ENCODE measurements at regions not wholly inside any gene's neighbourhood (a gene's known extent, or its start where the extent isn't known, plus 50 kb on each side); places are given as distances from the start of the nearest gene placed in this dataset.

DNA sequence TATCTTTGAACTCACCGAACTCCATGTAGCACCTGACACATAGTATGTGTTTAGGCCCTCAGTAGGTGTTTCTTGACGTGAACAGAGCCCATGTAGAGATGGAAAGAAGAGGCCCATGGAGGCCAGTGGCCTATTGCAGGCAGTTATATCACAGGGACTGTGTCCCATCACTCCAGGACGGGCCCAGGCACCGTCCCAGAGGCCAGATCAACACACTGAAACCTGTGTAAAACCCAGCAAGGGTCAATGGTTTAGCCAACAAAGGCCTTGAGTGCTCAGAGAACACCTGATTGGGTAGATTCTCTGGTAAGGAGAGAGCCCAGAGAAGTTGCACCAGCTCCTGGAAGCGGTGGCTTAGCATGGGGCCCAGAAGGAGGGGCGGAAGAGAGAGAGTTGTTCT lies 82.8 kb downstream of the INHBB start:
- no peak for DNase-seq

DNA sequence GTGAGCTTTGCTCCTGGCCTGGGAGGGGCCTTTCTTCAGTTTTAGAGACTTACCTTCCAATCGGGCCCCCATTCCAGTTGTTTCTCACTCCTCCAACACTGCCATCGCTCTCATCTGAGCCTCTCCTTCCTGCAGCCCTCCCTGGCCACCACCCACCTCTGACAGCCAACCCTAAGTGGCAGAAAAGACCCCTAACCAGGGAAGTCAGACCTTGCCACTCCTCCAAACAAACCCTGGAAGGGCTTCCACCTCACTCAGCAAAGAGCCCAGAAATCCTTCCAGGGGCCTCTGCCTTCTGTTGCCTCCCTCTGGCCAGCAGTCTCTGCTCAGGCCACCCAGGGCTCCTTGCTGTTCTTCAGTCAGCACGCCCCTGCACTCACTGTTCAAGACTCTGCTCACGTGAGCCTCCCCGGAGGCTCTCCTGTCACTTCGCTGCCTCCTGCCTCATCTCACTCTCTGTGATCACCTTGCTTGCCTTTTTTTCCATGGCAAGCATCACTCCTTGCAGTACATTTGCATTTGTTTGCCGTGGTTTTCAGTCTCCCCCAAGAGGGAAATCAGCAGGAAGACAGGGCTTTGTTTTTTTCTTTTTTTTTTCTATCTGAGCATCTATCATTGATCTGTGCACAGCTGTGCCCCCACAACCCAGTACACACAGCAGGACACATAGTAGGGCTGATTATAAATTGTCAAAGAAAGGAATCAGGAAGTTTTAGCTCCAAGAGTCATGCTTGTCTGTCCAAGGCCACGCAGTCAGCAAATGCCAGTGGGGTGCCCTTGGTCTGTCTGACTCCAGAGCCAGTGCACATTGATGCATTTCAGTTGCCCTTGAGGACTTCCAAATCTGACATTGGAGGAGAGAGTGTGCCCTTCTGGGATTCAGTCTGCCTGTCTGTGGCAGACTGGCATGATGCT lies 83.9 kb downstream of the INHBB start:
- DNase-seq: no peak

DNA sequence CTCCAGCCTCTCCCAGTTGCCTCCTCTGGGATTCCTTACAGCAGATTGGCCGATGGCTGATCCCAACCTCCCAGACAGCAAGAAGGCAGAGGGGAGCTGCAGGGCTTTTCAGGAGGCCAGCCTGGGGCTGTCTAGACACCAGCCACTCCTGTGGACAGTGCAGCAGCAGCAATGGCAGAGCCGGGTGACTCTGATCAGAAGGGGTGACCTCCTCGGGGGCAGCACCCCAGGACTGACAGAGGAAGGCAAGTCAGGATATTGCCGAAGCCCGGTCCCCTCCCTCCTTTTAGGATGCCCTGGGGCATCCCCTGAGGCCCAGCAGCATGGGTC lies 84.5 kb downstream of the INHBB start:
- DNase-seq: no peak

DNA sequence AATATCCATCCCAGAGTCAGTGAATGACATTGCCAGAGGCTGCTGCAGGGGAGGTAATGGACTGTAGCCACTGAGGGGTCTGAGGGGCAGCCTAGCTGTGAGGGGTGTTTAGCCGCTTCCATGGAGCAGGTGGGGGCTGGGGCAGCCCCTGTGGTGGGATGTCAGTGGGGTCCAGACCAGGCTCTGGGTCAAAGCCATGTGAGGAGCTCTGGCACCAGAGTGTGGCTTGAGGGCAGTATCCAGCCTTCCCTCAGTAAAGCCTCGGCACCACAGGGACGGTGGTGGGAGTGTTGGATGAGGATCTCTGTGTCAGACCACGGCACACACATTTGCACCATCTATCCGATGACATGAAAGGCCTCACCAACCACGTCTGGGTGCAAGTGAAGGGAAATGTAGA lies 85.0 kb downstream of the INHBB start:
- no peak for DNase-seq

DNA sequence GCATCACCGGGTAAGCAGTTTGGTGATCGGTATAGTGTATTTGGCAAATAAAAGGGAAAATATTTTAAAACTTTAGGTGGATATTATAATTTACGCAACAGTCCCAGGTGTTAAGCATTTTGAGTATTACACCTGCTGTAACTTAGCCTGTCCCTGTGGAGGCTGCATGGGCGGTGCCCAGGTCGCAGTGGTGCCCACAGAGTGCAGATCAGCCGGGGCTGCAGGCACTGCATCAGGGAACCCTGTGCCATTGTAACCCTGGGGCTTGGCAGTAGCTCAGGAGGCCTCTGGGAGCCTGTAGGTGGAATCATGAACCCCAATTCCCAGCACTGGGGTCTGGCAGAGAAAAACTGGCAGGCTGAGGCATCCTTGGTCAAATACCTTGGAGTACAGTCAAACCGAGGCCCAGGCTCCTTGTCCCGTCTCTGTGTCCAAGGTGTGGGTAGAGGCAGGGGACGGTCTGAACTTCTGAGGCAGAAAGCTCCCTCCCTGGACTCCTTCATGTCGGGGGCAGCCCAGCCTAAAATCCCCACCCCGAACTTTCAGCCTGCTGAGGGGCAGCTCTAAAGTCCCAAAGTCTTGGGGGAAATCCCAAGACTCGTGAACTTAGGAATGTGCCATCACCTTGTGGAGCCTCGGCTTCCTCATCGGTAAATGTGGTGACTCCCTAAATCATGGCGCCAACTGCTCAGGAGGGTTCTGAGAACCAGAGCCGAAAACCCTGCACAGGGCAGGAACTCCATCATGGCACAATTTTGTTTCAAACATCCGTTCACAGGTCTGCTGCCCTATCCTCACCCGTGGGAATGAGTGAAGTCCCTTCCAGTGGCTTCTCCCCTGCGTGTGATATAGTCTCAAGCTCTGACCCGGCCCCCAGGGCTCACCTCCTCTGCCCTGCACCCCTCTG lies 85.7 kb downstream of the INHBB start:
- DNase-seq: no peak

DNA sequence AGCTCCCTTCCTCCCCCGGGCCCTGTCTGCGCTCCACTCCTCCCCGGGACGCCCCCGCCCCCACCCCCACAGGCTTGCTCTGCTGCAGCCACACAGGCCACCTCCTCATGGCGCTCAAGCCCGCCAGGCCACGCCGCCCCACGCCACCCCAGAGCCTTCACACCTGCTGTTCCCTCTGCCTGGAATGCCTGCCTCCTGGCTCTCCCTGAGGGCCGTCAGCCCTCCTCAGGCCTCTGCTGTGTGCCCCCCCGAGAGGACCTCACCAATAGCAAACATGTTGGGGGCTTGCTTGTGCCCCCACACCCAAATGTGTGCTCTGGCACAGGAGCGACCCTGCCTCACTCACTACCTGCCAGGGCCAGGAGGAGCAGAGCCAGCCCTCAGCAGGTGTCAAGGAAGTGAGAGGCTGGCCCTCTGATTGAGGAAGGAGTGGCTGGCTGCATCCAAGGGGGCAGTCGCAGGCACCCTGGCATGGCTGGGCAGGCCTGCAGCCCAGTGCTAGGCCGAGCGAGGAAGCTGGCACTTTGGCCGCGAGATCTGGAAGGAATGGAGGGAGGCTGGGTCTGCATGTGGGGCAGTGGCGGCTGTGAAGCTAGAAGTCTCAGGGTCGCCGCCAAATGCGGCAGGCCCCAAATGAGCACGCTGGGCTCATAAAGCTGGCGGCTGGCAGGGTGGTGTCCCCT lies 86.5 kb downstream of the INHBB start:
- DNase-seq: no peak

DNA sequence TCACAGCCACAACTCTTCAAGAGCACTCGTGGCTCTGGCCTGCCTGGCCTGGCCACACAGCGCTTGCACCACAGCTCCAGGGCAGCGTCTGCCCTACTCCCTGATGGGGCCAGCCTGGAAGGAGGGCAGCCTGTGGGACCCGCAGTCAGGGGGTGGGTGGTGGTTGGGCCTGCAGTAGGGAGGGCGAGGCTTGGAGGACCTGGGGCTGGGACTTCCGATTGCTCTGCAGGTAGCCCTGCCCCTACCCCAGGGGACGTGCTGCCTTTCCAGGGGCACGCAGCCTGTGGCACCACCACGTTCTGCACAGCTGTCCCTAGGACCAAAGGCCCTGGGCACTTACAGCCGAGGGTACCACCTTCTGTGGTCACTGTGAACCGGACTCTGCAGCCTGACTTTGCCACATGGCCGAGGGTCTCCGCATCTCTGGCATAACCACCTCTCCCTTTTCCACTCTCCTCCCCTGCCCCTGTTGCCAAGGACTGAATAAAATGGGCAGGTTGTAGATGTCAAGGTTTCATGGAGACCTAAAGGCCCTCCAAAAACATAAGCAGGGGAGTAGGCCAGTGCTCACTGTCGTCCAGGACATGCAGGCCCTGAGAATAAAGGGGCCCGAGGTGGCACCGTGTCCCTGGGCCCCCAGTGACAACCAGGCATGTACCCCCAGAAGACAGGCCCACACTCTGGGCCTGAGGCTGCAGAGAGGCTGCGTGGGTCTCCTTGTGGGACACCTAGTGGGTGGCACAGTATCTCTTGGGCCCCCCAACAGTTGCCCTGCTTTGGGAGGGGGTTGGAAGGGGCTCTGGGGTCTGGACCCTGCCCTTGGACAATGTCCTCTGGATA lies 87.3 kb downstream of the INHBB start:
- no peak for DNase-seq

DNA sequence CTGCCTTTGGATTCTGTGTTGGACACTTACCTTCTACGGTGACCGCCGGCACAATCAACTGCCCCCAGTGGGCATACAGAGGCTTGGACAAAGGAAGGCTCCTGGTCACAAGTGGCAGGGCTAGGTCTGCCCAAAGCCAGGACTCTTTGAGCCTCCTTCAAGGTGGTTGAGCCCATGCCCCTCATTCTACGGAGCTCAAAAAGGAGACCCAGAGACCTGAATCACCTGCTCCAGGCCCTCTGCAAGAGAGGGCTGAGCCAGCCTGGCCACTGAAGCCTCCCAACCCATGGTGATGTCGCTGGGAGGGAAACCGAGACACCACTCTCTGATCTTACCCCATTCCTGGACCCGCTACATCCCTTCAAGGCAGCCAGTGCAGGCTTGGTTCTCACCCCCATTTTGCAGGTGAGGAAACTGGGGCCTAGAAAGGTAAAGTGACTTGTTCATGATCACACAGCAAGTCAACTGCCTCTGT lies 87.9 kb downstream of the INHBB start:
- DNase-seq: no peak

DNA sequence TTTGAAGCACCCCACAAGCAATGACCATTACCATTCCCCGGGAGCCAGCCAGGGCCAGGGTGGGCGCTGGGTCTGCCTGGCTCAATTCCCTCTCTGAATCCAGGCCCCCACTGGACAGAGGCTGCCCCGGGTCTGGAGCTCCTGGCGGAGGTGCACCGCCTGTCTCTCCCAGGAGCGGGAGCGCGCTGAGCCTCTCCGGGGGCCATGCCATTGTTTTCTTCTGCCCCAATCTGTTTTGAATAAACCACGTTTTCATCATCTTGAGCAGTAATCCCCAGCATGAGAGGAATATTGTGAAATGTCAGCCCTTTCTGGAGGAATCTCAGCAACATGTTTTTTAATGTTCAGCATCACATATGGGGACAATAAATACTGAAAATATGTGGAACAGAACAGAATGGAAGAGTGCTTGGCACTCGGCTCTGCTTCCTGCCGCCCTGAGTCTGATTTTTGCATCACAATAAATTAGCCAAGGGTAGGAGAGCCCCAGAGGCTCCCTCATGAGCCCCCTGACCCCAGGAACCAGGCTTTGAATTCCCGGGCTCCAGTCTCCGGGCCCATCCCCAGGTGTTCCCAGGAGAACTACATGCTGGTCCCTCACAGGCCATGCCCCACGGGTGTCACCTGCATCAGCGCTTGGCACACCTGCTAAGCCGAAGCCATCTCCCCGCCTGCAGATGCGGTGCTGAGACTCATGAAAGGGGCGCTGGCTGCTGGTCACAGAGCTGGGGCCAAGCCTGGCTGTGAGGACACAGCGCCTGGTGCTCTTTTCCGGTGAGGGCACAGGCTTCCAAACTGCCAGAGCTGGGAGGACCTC lies 88.8 kb downstream of the INHBB start:
- DNase-seq: no peak

- DNase-seq: no peak
These were observed 89.9 kb downstream of the INHBB start for GRCh38 chr2:120435671-120436459.

DNA sequence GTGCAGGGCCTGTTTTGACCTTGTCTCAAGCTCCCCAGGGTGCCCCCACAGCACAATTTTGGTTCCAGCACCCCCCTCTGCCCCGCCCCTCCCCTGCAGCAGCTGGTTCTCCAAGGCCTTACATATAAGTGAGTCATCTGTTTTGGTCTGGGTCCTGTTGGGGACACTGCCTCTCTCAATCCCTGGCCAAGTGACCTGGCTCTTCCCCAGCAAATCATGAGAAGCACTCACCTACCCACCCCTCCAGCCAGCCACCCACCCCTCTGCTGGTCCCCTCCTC lies 90.5 kb downstream of the INHBB start:
- no peak for DNase-seq

- DNase-seq: no peak
These were observed 91.1 kb downstream of the INHBB start for GRCh38 chr2:120436885-120437603.

GRCh38 chr2:120437604-120438000 lies 91.7 kb downstream of the INHBB start:
- no peak for DNase-seq

GRCh38 chr2:120438301-120439066 lies 92.5 kb downstream of the INHBB start:
- no peak for DNase-seq

DNA sequence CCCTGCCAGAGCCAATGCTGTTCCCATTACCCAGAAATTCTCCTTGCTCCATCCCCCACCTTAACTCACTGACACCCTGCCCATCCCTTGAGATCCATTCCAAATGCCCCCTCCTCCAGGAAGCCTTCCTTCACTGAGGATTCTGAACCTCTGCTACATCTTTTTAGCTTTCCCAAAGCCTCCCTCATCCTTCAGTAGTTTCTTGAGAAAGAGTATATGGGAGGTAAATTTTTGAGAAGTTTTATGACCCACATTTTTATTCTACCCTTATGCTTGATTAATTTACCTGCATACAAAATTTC lies 93.1 kb downstream of the INHBB start:
- DNase-seq: no peak

DNA sequence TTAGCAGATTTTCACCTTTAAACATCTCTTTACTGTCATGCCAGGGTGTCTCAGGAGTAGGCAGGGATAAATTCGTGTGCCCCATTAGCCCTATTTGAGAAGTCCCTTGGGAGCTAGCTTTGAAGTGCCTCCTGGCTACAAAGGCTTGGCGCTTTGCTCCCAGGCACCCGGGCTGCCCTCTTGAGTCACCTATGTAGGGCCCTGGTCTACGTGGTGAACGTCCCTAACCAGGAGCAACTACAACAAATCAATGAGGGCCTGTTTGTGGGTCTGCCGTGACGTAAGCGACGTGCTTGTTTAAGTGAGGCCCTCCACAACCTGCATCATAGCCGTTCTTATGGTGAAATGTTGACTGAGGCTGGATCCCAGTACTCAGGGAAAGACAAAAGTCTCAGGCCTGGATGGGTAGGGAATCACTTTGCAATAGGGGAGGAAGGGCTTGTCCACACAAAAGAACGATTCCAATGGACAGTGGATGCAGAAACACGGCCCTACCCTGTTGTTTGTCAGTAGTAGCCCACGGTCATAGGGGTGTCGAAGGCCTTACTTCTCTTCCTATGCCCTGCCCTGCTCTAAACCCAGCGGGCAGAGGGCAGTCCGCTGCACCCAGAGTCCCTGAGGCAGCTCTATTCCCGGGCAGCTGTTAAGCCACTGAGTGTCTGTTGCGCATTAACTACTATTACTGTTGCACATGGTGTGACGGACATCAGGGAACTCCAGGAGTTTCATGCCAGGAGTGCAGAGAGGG lies 93.9 kb downstream of the INHBB start:
- no peak for DNase-seq

- no peak for DNase-seq
These were observed 94.8 kb downstream of the INHBB start for GRCh38 chr2:120440521-120441350.

DNA sequence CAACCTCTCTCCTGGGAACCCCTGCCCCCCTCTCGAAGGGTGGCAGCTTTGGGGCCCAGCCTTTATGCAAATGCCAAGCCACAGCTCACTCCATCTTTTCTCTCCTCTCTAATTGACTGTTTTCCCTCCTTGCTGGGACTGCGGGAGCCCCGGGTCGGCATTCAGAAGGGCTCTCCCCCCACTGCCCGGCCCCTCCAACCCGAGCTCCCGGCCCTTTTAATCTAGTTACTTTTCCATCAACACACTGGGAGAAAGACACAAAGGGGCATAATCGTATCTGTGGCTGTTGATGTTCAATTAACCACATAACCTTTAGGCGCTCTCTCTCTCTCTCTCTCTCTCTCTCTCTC lies 95.4 kb downstream of the INHBB start:
- DNase-seq: no peak
